HG03025 (cell line): ENCODE measurements at regions not wholly inside any gene's neighbourhood (a gene's known extent, or its start where the extent isn't known, plus 50 kb on each side); places are given as distances from the start of the nearest gene placed in this dataset.
"Not testable (repeated sequence)": the region's sequence is repeated elsewhere in the genome, so short reads cannot be mapped to it uniquely, and the experiment has no call there.

Source experiments
- ATAC-seq: cut with Tn5 transposase; IDR thresholded peaks from one replicate; pipeline ENCODE4 v1.9.1; 2021; ENCODE audit warnings: mild to moderate bottlenecking, moderate library complexity; ENCODE audit not compliant: unreplicated experiment, low FRiP score

GRCh38 chr9:61817127-61817705, 627.4 kb downstream of the SPATA31A7 start:
- ATAC-seq, result not testable (repeated sequence)

- not testable (repeated sequence) for ATAC-seq
Observed at GRCh38 chr9:61853624-61854259, 663.9 kb downstream of the SPATA31A7 start.

- not testable (repeated sequence) for ATAC-seq
Observed at GRCh38 chr9:61854260-61854640, 664.4 kb downstream of the SPATA31A7 start.

- peak; percentile 63 for ATAC-seq
Observed at GRCh38 chr9:61856283-61856682, 666.4 kb downstream of the SPATA31A7 start.

- ATAC-seq, result not testable (repeated sequence)
Observed at GRCh38 chr9:61856858-61857453, 667.1 kb downstream of the SPATA31A7 start.

- ATAC-seq, result not testable (repeated sequence)
Observed at GRCh38 chr9:61857709-61858351, 668.0 kb downstream of the SPATA31A7 start.

- ATAC-seq, result not testable (repeated sequence)
Observed at GRCh38 chr9:61862431-61862971, 672.7 kb downstream of the SPATA31A7 start.

- not testable (repeated sequence) for ATAC-seq
Observed at GRCh38 chr9:61864463-61864862, 674.6 kb downstream of the SPATA31A7 start.

- ATAC-seq, result not testable (repeated sequence)
Observed at GRCh38 chr9:61868965-61869364, 679.1 kb downstream of the SPATA31A7 start.

- not testable (repeated sequence) for ATAC-seq
Observed at GRCh38 chr9:61872329-61872728, 682.5 kb downstream of the SPATA31A7 start.
